ENCODE measurements at regions not wholly inside any gene's neighbourhood (a gene's known extent, or its start where the extent isn't known, plus 50 kb on each side); places are given as distances from the start of the nearest gene placed in this dataset.

GRCh38 chr7:17242504-17242903 is 55.9 kb upstream of the AHR start:
- Histone ChIP-seq H3K4me3 (ENCODE audit: low read length) (no peak overlapping the region), H3K27me3 (ENCODE audit: control insufficient read depth, insufficient read depth, low read length) (no peaks in the 10 kb centered on the region), H3K4me1 (ENCODE audit: control insufficient read depth, insufficient read depth, low read length) (no peaks in the 10 kb centered on the region), H3K27ac (ENCODE audit: low read length) (no peak overlapping the region), H3K36me3 (ENCODE audit: control insufficient read depth, insufficient read depth, low read length) (no peaks in the 10 kb centered on the region), H3K9me3 (ENCODE audit: control insufficient read depth, insufficient read depth, low read length) (no peaks in the 10 kb centered on the region)
- no peak for DNase-seq (ENCODE audit: low read depth, low spot score)
- no CpG with 5 or more reads among the region's 4 CpGs for WGBS (ENCODE audit: insufficient coverage, insufficient read length)

- no CpG with 5 or more reads among the region's 2 CpGs for WGBS (ENCODE audit: insufficient coverage, insufficient read length)
- DNase-seq (ENCODE audit: low read depth, low spot score): no peak
- Histone ChIP-seq H3K36me3 (ENCODE audit: control insufficient read depth, insufficient read depth, low read length) (no peaks in the 10 kb centered on the region), H3K9me3 (ENCODE audit: control insufficient read depth, insufficient read depth, low read length) (no peaks in the 10 kb centered on the region), H3K4me3 (ENCODE audit: low read length) (no peak overlapping the region), H3K27me3 (ENCODE audit: control insufficient read depth, insufficient read depth, low read length) (no peaks in the 10 kb centered on the region), H3K27ac (ENCODE audit: low read length) (no peak overlapping the region), H3K4me1 (ENCODE audit: control insufficient read depth, insufficient read depth, low read length) (no peaks in the 10 kb centered on the region)
Measured at GRCh38 chr7:17244786-17245185, 53.7 kb upstream of the AHR start.

- no peak for DNase-seq (ENCODE audit: low read depth, low spot score)
- Histone ChIP-seq H3K9me3 (ENCODE audit: control insufficient read depth, insufficient read depth, low read length) (no peaks in the 10 kb centered on the region), H3K4me1 (ENCODE audit: control insufficient read depth, insufficient read depth, low read length) (no peaks in the 10 kb centered on the region), H3K27ac (ENCODE audit: low read length) (no peak overlapping the region), H3K4me3 (ENCODE audit: low read length) (no peak overlapping the region), H3K36me3 (ENCODE audit: control insufficient read depth, insufficient read depth, low read length) (no peaks in the 10 kb centered on the region), H3K27me3 (ENCODE audit: control insufficient read depth, insufficient read depth, low read length) (no peaks in the 10 kb centered on the region)
- no CpG with 5 or more reads among the region's 6 CpGs for WGBS (ENCODE audit: insufficient coverage, insufficient read length)
Measured at GRCh38 chr7:17247357-17247756, 51.1 kb upstream of the AHR start.

- H3K36me3 ChIP-seq (ENCODE audit: control insufficient read depth, insufficient read depth, low read length): no peaks in the 10 kb centered on the region
- DNase-seq (ENCODE audit: low read depth, low spot score): no peak
- H3K27ac ChIP-seq (ENCODE audit: low read length): no peak overlapping the region
- WGBS (ENCODE audit: insufficient coverage, insufficient read length): no CpG with 5 or more reads among the region's 2 CpGs
- H3K9me3 ChIP-seq (ENCODE audit: control insufficient read depth, insufficient read depth, low read length): no peaks in the 10 kb centered on the region
- H3K27me3 ChIP-seq (ENCODE audit: control insufficient read depth, insufficient read depth, low read length): no peaks in the 10 kb centered on the region
- H3K4me3 ChIP-seq (ENCODE audit: low read length): no peak overlapping the region
- H3K4me1 ChIP-seq (ENCODE audit: control insufficient read depth, insufficient read depth, low read length): no peaks in the 10 kb centered on the region
Measured at GRCh38 chr7:17248527-17248926, 49.9 kb upstream of the AHR start.
